HCT116 (cell line): ENCODE measurements at regions not wholly inside any gene's neighbourhood (a gene's known extent, or its start where the extent isn't known, plus 50 kb on each side); places are given as distances from the start of the nearest gene placed in this dataset.

Experiments
- ATAC-seq: fragments of 200-7000 bp; cut with Tn5 transposase; 2 replicates; pipeline ENCODE4 v1.9.1; 2020; ENCODE audit warnings: mild to moderate bottlenecking, moderate library complexity
- BruUV-seq: library from RNA; stranded (reverse); fragments of 400-500 nt; replicated peaks from 2 replicates; lab custom pipeline; 2021; lab: Mats Ljungman, UMichigan
- CTCF ChIA-PET: fragments of 300-600 bp; sonication (Branson Sonifier 250); formaldehyde crosslinking; loops from one replicate; lab custom pipeline; 2021; ENCODE audit warnings: antibody characterized with exemption; lab: Charles Lee
- POLR2A ChIA-PET: fragments of 300-600, 350-600 bp; sonication (Branson Sonifier 250); formaldehyde crosslinking; loops from one replicate; lab custom pipeline; 2021; ENCODE audit warnings: antibody characterized with exemption; lab: Charles Lee
- RAD21 ChIA-PET, 2 experiments: fragments of 300-600 bp; sonication (Branson Sonifier 250); formaldehyde crosslinking; loops; one replicate each; lab custom pipeline; 2023; ENCODE audit warnings: low total read pairs in 2 of 2; ENCODE audit not compliant: uncharacterized antibody in 2 of 2, unreplicated experiment in 2 of 2, low non-redundant PET in 1 of 2; lab: Charles Lee
- DNase-seq: peaks from one replicate; pipeline ENCODE4 v3.0.0-alpha.2; 2010; ENCODE audit warnings: low read depth, low spot score
- H2AFZ ChIP-seq: fragments of 200-600 bp; shearing (Covaris generic), sonication (generic); 2 replicates; pipeline ENCODE4 v1.6.1; 2017; ENCODE audit warnings: low read depth, mixed run types, mixed read lengths, antibody characterized with exemption, low read length; ENCODE audit not compliant: poor library complexity, severe bottlenecking
- H3K27ac ChIP-seq: 2 replicates; pipeline ENCODE4 v1.5.1; 2012; ENCODE audit warnings: low read depth, low read length
- H3K27me3 ChIP-seq: fragments of 200-600 bp; sonication (generic); 2 replicates; pipeline ENCODE4 v1.6.1; 2016; ENCODE audit warnings: mixed run types, low read length, mixed read lengths; ENCODE audit not compliant: insufficient read depth
- H3K36me3 ChIP-seq, 2 experiments: fragments of 200-500 bp in 1 of 2; fragments of 200-600 bp in 1 of 2; sonication (Bioruptor generic) in 1 of 2; sonication (generic) in 1 of 2; 2 replicates each; pipeline versions ENCODE4 v1.5.1 to v1.6.1; 2014 to 2016; ENCODE audit warnings: low read length in 2 of 2, inconsistent platforms in 1 of 2, mixed read lengths in 1 of 2, mixed run types in 1 of 2; ENCODE audit not compliant: insufficient read depth in 2 of 2, control insufficient read depth in 1 of 2
- H3K4me1 ChIP-seq, 2 experiments: fragments of 200-600 bp in 1 of 2; sonication (generic) in 1 of 2; 2 replicates each; pipeline versions ENCODE4 v1.5.1 to v1.6.1; 2012 to 2017; ENCODE audit warnings: low read length in 2 of 2, inconsistent platforms in 1 of 2, mild to moderate bottlenecking in 1 of 2, mixed read lengths in 1 of 2, mixed run types in 1 of 2, moderate library complexity in 1 of 2; ENCODE audit not compliant: insufficient read depth in 2 of 2, control insufficient read depth in 1 of 2
- H3K4me2 ChIP-seq: fragments of 200-600 bp; sonication (generic); 2 replicates; pipeline ENCODE4 v1.6.1; 2017; ENCODE audit warnings: mixed run types, low read length, mixed read lengths
- H3K4me3 ChIP-seq, 2 experiments: fragments of 200-600 bp in 1 of 2; sonication (generic) in 1 of 2; replicated peaks in 1 of 2; 2 replicates each; pipeline ENCODE4 v1.5.1; 2011 to 2016; ENCODE audit warnings: low read length in 2 of 2, control low read depth in 1 of 2, low read depth in 1 of 2, mild to moderate bottlenecking in 1 of 2, mixed read lengths in 1 of 2, mixed run types in 1 of 2
- H3K79me2 ChIP-seq: fragments of 200-600 bp; sonication (generic); 2 replicates; pipeline ENCODE4 v1.6.1; 2017; ENCODE audit warnings: mild to moderate bottlenecking, mixed run types, low read length, moderate library complexity, mixed read lengths; ENCODE audit not compliant: insufficient read depth
- H3K9ac ChIP-seq: fragments of 200-600 bp; sonication (generic); 2 replicates; pipeline ENCODE4 v1.6.1; 2016; ENCODE audit warnings: low read length, mixed read lengths
- H3K9me2 ChIP-seq: fragments of 200-600 bp; sonication (generic), shearing (Covaris generic); 2 replicates; pipeline ENCODE4 v1.6.1; 2017; ENCODE audit warnings: mixed run types, mild to moderate bottlenecking, moderate library complexity; ENCODE audit not compliant: insufficient read depth
- H3K9me3 ChIP-seq, 2 experiments: fragments of 200-500 bp in 1 of 2; fragments of 200-600 bp in 1 of 2; sonication (Bioruptor generic) in 1 of 2; sonication (generic) in 1 of 2; 2 replicates each; pipeline ENCODE4 v1.6.1; 2014 to 2017; ENCODE audit warnings: low read length in 2 of 2, mixed read lengths in 2 of 2, inconsistent platforms in 1 of 2, low read depth in 1 of 2, mild to moderate bottlenecking in 1 of 2, mixed run types in 1 of 2, moderate library complexity in 1 of 2; ENCODE audit not compliant: control insufficient read depth in 1 of 2, insufficient read depth in 1 of 2
- H4K20me1 ChIP-seq: fragments of 200-600 bp; sonication (generic), shearing (Covaris generic); 2 replicates; pipeline ENCODE4 v1.6.1; 2017; ENCODE audit warnings: mixed run types, mild to moderate bottlenecking, moderate library complexity; ENCODE audit not compliant: insufficient read depth
- CEBPB ChIP-seq: IDR thresholded peaks from 2 replicates; pipeline ENCODE4 v1.6.1; 2012; ENCODE audit warnings: low read depth
- FOSL1 ChIP-seq: IDR thresholded peaks from 2 replicates; pipeline ENCODE4 v1.6.1; 2012; ENCODE audit warnings: low read depth
- SP1 ChIP-seq: IDR thresholded peaks from 2 replicates; pipeline ENCODE4 v1.6.1; 2012; ENCODE audit warnings: low read depth
- YY1 ChIP-seq: IDR thresholded peaks from 2 replicates; pipeline ENCODE4 v1.6.1; 2011; ENCODE audit warnings: low read length, low read depth, moderate library complexity, mild to moderate bottlenecking; ENCODE audit not compliant: insufficient replicate concordance; ENCODE audit errors: extremely low read depth
- ZNF274 ChIP-seq: fragments of 200-500 bp; sonication (Bioruptor generic); IDR thresholded peaks from 2 replicates; pipeline ENCODE4 v1.6.1; 2014; ENCODE audit warnings: mild to moderate bottlenecking, low read depth, low read length, inconsistent platforms
- intact Hi-C: fragments of 100-400 bp; cut with micrococcal nuclease; formaldehyde crosslinking; loops from 2 replicates; pipeline ENCODE4 v1.10.0; 2022
- TF ChIP-seq, protein P1 (sequence below): IDR thresholded peaks from 2 replicates; pipeline ENCODE4 v1.6.1; 2012; ENCODE audit warnings: low read depth

DNA sequence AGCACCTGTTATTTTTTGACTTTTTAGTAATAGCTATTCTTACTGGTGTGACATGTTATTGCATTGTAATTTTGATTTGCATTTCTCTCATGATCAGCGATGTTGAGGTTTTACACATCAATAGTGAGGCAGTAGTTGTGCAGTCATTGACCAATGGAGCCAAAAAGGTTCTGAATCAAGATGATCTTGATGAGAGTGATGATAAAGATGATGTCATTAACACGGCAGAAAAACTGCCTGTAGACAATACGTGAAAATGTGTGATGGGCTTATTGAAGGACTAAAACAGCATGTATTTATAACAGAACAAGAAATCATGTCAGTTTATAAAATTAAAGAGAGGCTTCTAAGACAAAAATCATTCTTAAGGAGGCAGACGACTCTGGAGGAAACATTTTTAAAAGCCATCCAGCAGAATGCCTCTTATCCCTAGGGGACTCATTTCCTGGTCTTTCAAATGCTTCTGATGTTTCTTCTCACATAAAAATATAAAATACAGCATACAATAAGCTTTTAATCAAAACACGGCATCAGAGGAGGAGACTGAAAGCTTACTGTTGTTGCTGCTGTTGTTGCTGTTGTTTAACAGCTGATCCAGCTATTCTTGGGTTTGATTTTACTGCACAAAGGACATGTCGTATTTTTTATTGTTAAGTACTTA lies 400.3 kb downstream of the LTN1 start:
- no peaks in the 10 kb centered on the region for H3K4me1 ChIP-seq
- RAD21 ChIA-PET, result no interaction called here

GRCh38 chr21:28590676-28591075 lies 402.0 kb downstream of the LTN1 start:
- POLR2A ChIA-PET, result no interaction called here
- BruUV-seq, result no TSS peak
- intact Hi-C loops, result no loop called here

More for the DNA sequence above, 400.3 kb downstream of the LTN1 start:
- H3K27ac ChIP-seq, result no peak overlapping the region
- BruUV-seq, result no TSS peak
- H3K4me3 ChIP-seq, result no peak overlapping the region
- peaks cover 3 to 21% of the 10 kb centered on the region in 2 experiments; a peak in 2 of 4 replicates for H3K9me3 ChIP-seq
- DNase-seq, result no peak
- TF ChIP-seq YY1 (no peak), ZNF274 (no peak), SP1 (no peak), FOSL1 (no peak)
- no peaks in the 10 kb centered on the region for H3K36me3 ChIP-seq
- no peak overlapping the region for H3K9ac ChIP-seq
- no peaks in the 10 kb centered on the region for H4K20me1 ChIP-seq
- ATAC-seq, result no peak
- no peaks in the 10 kb centered on the region for H3K27me3 ChIP-seq
- H3K79me2 ChIP-seq, result no peaks in the 10 kb centered on the region
- intact Hi-C loops, result no loop called here
- H3K9me2 ChIP-seq, result no peaks in the 10 kb centered on the region
- ChIA-PET CTCF (no interaction called here), POLR2A (no interaction called here)
- no peak overlapping the region for H3K4me2 ChIP-seq
- no peak overlapping the region for H2AFZ ChIP-seq

More at GRCh38 chr21:28590676-28591075, 402.0 kb downstream of the LTN1 start:
- Histone ChIP-seq H3K9me2 (no peaks in the 10 kb centered on the region), H3K9ac (no peak overlapping the region), H3K27ac (no peak overlapping the region), H3K79me2 (no peaks in the 10 kb centered on the region), H3K36me3 (no peaks in the 10 kb centered on the region), H3K4me3 (no peak overlapping the region), H2AFZ (no peak overlapping the region), H3K9me3 (peaks cover 5 to 17% of the 10 kb centered on the region in 2 experiments; a peak in 2 of 4 replicates), H3K27me3 (no peaks in the 10 kb centered on the region), H4K20me1 (no peaks in the 10 kb centered on the region), H3K4me2 (no peak overlapping the region), H3K4me1 (no peaks in the 10 kb centered on the region)
- DNase-seq (no peak), ATAC-seq (no peak)
- RAD21 ChIA-PET, result no interaction called here
- TF ChIP-seq, protein P1, sequence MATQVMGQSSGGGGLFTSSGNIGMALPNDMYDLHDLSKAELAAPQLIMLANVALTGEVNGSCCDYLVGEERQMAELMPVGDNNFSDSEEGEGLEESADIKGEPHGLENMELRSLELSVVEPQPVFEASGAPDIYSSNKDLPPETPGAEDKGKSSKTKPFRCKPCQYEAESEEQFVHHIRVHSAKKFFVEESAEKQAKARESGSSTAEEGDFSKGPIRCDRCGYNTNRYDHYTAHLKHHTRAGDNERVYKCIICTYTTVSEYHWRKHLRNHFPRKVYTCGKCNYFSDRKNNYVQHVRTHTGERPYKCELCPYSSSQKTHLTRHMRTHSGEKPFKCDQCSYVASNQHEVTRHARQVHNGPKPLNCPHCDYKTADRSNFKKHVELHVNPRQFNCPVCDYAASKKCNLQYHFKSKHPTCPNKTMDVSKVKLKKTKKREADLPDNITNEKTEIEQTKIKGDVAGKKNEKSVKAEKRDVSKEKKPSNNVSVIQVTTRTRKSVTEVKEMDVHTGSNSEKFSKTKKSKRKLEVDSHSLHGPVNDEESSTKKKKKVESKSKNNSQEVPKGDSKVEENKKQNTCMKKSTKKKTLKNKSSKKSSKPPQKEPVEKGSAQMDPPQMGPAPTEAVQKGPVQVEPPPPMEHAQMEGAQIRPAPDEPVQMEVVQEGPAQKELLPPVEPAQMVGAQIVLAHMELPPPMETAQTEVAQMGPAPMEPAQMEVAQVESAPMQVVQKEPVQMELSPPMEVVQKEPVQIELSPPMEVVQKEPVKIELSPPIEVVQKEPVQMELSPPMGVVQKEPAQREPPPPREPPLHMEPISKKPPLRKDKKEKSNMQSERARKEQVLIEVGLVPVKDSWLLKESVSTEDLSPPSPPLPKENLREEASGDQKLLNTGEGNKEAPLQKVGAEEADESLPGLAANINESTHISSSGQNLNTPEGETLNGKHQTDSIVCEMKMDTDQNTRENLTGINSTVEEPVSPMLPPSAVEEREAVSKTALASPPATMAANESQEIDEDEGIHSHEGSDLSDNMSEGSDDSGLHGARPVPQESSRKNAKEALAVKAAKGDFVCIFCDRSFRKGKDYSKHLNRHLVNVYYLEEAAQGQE, result no peak
- no peak for TF ChIP-seq CEBPB
- TF ChIP-seq SP1, result no peak
- CTCF ChIA-PET, result no interaction called here
